HG03575 (cell line): ENCODE measurements at regions not wholly inside any gene's neighbourhood (a gene's known extent, or its start where the extent isn't known, plus 50 kb on each side); places are given as distances from the start of the nearest gene placed in this dataset.
"Not testable (repeated sequence)": the region's sequence is repeated elsewhere in the genome, so short reads cannot be mapped to it uniquely, and the experiment has no call there.

Experiments
- ATAC-seq: cut with Tn5 transposase; IDR thresholded peaks from one replicate; pipeline ENCODE4 v1.9.1; 2021; ENCODE audit not compliant: unreplicated experiment, insufficient number of reproducible peaks, low FRiP score; ENCODE audit errors: extremely low read depth

DNA sequence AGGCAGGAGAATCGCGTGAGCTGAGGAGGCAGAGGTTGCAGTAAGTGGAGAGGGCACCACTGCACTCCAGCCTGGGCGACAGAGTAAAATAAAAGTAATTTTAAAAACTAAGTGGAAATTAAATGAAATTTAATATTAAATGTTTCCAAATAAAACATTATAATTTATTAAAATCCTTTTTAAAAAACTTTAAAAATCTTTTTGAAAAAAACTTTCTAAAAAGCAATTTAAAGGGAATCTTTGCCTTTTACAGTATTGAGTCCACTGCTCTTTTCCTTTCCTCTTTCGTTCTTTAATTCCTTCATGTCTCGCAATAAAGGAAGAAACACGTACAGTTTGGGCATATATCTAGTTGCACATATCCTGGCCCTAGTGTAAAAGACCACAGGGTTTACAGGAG, 77.8 kb upstream of the DMRT1 start:
- ATAC-seq = no peak

DNA sequence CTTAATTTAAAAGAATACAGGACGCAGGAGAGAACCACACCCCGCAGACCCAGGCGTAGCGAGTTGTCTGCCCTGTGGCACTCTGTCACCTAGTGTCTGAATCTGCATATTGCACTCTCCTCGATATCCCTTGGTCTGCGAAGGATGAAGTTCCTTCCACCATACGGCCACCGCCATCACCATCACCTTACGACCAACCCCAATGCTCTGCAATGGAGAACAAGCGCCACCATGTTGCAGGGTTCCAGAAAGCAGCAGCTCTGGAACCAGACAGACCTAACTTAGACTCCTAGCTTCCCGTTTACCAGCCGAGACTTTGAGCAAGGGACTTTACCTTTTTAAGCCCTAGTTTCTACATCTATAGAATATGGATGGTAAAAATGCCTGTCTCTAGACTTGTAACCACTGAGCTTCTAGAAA, 77.4 kb upstream of the DMRT1 start:
- ATAC-seq = no peak

DNA sequence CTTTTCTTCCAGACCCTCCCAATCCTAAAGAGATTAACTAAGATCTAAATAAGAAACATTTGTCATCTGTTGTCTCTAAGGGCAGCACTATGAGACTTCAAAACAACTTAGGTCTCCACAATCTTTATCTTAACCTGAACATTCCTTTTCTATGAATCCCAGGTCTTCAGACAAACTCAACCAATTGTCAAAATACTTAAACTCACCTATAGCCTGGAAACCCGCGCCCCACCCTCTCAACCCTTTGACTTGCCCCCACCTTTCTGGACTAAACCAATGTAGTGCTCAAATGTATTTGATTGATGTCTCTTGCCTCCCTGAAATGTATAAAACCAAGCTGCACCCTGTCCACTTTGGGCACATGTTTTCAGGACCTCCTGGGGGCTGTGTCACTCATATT, 76.5 kb upstream of the DMRT1 start:
- ATAC-seq = no peak

DNA sequence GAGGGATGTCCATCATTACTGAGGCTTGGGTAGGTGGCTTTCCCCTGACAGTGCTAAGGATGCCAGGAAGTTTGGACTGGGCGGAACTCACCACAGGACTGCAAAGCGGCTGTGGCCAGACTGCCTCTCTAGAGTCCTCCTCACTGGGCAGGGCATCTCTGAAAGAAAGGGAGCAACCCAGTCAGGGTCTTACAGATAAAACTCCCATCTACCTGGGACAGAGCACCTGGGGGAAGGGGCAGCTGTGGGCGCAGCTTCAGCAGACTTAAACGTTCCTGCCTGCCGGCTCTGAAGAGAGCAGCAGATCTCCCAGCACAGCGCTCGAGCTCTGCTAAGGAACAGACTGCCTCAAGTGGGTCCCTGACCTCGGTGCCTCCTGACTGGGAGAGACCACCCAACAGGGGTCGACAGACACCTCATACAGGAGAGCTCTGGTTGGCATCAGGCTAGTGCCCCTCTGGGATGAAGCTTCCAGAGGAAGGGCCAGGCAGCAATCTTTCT, 74.4 kb upstream of the DMRT1 start:
- ATAC-seq = not testable (repeated sequence)

DNA sequence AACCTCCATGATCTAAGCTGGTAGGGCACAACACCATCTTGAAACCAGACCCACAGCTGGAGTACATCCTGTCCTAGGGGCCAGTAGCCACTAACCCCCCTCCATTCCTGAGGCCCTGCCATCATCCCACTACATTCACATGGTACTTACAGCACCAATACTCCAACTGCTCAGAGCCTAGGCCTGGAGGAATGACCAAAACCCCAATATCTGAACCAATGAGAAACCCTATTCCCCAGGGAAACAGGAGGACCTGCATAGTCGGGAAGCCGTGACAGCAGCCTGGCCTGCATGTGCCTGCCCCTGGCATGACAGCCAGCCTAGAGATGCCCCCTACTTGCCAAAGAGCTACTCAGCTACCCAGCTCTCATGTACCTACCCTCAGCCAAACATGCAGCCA, 65.4 kb upstream of the DMRT1 start:
- ATAC-seq = no peak

DNA sequence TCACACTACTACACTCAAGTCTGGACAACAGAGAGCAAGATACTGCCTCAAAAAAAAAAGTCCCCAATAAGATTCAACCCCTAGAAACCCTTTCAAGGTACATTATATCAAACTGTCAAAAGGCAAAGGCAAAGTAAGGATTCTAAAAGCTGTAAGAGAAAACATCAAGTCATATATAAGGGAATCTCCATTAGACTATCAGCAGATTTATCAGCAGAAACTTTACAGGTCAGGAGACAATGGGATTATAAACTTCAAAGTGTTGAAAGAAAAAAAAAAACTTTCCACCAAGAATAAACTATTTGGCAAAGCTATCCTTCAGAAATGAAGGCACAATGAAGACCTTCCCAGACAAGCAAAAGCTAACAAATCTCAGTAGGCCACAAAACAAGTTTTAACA, 63.5 kb upstream of the DMRT1 start:
- ATAC-seq = no peak

DNA sequence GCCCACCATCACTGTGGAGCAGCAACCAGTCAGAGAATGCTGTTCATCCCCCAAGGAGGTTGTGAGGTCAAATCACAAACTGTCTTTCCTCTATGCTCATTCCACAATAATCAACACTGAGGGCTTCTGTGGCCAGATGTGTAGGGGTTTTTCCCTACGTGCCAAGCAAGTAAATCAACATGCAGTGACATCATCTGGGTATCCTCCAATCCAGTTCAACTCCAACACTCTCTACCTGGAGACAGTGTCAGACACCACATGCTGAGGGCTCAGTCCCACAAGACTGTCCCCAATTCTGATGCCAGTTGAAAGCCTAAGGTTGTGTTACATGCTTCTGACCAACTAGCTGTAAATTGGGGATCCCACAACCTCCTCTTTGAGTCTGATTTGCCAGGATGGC, 57.3 kb upstream of the DMRT1 start:
- ATAC-seq = no peak

DNA sequence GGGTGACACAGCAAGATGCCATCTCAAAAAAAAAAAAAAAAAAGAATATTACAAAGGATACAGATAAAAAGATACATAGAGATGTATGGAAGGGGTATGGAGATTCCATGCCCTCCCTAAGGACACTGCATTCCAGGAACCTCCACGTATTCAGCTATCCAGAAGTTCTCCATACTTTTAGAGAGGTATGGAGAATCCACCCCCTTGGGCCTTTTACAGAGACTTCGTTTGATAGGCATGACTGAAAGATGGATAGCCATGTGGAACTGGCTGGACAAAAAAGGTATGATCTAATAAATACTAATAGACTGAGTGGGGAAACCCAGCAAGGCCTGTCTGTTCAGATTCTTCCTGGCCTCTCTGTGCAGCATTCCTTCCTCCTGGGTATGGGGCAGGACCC, 56.6 kb upstream of the DMRT1 start:
- ATAC-seq = no peak

DNA sequence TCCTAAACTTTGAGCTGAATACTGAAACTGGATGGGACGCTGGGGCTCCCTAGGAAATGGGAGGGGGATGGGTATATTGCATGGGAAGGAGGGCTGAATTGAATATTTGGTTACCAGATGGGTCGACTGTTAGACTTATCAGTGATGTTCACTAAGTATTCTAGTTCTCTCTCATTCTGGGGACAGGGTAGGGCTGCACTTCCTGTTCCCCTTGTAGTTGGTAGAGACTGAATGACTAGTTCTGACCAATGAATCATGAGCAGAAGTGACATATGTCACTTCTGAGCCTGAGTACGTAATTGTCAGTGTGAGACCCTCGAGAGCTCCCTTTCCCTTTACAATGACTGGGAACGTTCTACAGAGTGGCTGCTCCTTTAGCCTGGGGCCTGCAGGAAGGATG, 55.5 kb upstream of the DMRT1 start:
- ATAC-seq = no peak

DNA sequence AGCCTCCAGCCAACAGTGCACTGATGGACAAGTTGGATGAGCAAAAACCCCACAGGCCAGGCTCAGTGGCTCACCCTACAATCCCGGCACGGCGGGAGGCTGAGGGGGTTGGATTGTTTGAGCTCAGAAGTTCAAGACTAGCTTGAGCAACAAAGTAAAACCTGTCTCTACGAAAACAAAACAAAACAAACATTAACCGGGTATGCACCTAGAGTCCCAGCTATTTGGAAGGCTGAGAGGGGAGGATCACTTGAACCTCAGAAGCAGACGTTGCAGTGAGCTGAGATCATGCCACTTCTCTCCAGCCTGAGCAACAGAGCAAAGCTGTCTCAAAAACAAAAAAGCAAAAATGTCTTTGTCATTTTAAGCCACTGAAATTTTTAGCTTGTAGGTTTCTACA, 55.1 kb upstream of the DMRT1 start:
- ATAC-seq = no peak

DNA sequence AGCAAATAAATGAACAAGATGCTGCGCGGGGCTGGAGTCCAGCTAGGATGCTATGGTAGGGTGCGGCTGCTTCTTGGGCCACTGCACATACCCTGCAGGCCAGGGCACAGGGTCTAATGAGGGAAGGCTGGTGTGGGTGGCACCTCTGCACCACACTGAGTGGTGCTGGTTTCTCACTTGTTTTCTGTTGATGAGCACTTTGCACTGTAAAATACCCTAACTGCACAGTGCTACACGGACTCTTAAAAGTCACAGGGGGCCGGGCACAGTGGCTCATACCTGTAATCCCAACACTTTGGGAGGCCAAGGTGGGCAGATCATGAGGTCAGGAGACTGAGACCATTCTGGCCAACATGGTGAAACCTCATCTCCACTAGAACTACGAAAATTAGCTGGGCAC, 52.7 kb upstream of the DMRT1 start:
- no peak for ATAC-seq
